Non-pigmented ciliary epithelial cell (primary cell): ENCODE measurements at regions not wholly inside any gene's neighbourhood (a gene's known extent, or its start where the extent isn't known, plus 50 kb on each side); places are given as distances from the start of the nearest gene placed in this dataset.

Source experiments
- DNase-seq: peaks from one replicate; pipeline ENCODE4 v3.0.0-alpha.2; 2010; ENCODE audit warnings: low read depth

DNA sequence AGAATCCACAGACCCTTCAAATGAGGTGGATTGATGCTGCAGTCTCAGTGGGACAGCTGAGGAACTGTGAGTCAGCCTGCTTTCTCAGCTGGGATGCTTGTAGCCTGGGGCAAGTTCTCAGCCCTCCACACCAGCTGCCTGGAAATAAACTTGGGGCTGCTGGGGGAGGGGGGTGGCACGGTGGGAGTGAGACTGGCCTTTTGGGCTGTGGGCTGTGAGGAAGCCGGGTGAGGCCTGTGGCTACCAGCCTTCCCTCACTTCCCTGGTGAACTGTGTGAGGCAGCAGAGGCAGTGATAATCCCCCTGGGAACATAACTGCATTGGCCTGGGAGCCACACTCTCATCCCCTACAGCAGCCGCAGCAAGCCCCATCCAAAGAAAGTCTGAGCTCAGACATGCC is 114.5 kb upstream of the GUCY1A1 start:
- DNase-seq, result no peak

DNA sequence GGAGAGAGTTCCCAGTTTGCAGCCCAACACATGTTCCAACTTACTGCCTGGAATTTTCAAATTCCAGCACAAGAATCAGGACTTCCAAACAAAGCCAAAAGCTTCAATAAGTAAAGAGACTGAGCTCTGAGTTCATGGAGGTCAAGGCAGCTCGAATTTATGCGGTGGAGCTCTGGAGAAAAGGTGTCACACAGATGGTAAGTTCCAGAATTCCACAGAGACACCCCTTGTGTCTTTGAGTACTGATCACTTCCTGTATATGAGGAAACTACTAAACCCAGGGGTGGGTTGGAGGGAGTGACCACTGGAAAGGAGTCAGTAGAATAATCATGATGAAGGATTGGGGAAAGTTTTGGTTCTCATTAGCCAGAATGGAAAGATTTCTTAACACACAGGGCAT is 118.5 kb upstream of the GUCY1A1 start:
- no peak for DNase-seq

DNA sequence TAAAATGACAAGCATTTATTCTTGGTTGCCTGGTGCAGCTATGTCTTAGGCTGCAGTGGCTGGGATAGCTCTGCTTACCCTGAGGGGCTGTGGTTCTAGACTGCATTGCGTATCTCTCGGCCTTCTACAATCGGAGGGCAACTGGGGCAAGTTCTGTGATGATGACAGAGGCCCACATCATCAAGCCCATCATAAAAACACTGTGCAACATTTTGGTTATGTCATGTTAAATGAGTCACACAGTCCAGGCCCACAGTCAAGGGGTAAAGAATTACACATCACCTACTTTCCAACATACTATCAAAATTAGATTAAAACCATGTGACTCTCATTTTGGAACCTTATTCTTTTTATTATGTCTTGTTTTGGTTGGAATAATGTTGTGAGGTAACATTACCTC is 120.2 kb upstream of the GUCY1A1 start:
- no peak for DNase-seq

DNA sequence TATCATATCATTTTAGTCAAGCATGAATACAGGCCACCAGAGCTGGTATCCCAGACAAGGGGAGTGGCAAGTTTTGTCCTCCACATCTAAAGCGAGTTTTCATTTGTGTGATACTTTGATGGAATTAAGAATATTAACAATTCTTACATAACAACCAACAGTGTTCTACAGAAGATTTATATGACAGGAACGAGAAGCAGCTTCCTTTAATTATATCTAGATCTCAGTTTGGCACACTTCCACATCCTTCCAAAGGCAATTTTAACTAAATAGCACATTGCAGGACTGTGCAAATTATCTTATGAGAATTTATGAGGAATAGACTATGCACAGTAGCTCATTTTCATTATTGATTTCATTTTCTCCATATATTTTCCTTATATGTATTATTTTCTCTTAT is 121.2 kb upstream of the GUCY1A1 start:
- no peak for DNase-seq

DNA sequence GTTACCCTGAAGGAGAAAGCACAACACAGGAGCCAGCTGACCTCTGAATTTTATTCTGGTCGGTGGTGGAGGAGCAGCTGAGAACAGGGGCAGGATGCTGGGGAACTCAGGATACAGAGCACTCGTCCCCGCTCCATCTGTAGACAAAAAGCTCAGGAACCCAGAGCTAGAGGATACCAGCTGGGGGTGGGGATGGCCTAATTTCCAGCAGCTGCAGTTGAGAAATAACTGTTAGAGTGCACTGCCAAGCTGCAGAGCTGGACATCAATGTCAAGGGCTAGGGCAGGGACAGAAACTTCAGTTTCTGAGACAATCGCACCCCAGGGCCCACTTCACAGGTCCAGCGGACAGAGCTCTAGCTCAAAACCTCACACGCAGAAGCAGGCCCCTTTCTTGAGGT is 122.1 kb upstream of the GUCY1A1 start:
- DNase-seq, result no peak

DNA sequence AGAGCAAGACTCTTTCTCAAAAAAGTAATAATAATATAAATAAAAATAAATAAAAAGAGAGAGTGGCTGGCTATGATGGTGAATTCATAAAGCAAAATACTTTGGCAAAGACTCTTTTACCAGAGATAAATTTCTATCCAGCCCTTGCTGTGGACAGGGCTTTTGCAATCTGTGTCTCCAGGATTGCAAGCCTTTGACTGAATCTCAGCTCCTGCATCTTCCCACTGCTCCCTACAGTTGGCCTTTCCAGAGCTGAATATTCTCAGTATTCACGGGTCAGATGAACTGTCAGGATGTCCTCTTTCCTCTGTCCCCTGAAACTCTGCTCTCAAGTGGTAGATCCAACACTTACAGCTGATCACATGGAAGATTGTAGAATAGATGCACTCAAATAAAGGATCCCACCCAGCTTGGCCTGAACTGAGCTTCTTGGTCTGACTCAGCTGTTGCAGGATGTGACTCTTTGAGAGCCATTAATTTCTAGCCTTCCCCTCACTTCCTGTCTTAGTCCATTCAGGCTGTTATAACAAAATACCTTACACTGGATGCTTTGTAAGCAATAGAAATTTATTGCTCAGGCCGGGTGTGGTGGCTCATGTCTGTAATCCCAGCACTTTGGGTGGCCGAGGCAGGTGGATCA is 123.4 kb upstream of the GUCY1A1 start:
- DNase-seq, result no peak

DNA sequence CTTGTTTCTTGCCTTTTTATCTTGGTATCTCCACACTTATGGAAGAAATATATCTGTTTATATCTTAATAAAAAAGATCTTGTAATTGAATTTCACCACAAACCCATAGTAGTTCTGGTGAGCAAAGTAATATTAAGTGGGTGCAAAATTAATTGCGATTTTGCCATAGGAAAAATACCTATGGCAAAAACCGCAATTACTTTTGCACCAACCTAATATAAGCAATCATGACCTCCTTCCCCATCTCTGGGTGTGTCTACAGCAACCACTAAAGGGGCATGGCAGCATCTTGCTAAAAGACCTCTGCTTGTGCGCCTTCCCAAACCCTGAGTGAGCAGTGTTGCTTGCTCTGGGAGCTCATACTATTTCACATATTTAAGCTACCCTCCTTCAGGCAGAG is 124.2 kb upstream of the GUCY1A1 start:
- DNase-seq, result no peak

DNA sequence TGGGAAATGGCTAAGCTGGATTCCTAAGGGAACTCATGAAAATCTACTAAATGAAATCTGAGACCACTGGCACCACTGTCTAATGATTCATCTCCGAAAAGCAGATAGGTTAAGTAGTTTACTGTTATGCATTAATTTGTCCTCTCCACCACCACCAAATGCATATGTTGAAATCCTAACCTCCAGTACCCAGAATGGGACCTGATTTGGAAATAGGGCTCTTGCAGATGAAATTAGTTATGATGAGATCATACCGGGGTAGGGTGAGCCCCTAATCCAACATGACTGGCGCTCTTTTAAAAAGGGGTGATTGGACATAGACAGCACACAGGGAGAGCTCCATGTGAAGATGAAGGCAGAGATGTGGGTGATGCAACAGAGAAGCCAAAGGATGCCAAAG is 124.9 kb upstream of the GUCY1A1 start:
- DNase-seq, result no peak

DNA sequence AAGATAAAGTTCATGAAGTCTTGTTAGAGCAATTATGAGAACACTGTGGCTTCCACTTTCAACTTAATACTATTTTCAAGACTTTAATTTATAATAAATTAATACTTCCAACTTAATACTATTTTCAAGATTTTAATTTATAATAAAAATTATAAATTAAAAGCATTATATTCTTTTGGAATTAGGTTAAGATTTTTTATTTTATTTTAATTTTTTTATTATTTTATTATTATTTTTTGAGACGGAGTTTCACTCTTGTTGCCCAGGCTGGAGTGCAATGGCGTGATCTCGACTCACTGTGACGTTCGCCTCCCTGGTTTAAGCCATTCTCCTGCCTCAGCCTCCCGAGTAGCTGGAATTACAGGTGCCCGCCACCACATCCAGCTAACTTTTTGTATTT is 126.0 kb upstream of the GUCY1A1 start:
- DNase-seq, result no peak

DNA sequence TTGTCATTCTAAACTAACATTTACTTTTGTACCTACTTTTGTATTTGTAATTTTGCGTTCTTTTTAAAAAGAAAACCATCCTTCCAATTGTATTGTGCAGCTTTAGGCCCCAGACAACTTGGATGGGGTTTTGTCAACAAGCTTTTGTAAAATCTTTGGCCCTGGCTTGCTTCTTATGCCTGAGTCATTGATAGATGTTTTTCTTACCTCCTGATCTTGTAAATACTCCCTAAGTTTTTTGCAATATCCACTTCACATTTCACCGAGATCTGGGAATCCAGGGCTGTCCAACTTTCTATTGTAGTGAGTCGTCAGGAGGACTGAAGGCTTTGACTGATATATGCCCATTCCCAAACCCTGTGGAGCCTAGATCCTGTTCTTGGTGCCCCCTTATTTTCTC is 126.9 kb upstream of the GUCY1A1 start:
- no peak for DNase-seq

DNA sequence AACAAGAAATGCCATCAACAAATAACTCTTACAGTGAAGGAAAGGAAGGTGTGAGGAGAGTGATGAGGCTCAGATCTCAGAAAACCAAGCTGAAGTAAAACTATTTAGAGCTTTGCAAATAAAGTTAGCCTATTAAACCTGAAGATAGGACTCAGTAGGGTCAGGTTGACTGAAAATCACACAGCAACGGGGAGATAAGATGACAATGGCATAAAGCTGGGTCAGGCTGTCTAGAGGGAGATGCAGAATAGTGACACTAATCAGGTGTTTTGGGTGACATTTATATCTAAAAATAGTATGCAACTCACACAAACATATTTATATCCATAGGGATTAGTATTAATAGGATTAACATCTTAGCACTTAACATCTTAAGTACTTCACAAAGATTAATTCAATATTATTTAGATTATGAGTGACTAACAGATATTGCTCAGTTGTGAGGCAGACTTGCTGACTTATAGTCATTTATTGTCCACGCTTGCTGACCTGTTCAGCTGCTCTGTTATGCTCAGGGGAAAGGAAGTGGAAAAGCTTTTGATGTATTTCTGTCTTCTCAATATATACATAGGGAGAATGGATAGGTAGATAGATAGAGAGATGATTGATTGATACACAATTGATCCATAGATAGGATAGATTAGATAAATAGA is 130.7 kb upstream of the GUCY1A1 start:
- DNase-seq, result no peak

DNA sequence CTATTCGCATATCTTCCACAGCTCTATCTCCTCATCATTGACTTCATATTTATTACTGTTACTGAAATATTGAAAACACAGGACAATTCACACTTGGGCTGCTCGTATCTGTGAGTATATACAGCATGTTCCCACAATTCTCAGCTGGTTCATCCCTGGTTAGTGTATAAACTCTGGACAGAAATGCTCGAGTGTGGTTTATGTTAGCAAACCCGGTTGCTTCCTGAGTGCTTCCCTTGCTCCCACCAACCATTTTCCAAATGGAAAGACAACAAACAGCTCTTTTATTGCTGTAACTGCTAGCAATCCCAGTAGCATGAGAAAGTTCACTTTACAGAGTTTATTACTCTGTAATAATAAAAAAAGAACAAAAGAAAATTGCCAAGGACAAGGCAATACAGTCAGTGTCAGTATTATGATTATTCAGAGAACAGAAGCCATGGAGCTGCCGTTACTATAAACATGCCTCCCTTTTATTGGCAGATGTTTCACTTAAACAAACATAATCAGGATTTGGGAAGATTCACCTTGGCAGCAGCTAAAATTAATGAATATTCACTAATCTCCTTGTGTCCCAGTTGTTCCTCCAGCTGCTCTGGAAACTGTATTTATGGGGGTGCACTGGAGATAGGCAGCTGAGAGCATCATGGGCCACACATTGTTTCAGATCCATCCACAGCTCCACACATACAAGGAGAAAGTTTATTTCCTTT is 134.1 kb upstream of the GUCY1A1 start:
- DNase-seq, result no peak

DNA sequence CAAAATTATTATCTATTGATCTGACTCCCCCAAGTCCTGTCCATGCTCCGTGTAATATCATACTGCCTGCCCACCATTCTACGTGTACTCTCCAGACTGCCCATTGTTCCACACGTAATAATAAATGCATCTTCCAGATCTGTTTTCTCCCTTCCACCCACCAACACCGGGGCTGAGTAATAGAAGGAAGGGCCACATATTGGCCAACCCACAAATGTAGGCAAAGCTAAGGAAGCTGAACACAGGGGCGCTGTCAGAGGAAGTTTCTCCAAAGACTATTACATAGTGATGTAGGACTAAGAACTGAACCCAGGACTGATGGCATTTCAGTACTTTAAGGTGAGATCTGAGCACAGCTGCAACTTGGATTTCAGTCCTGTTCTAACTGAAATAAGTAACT is 135.8 kb upstream of the GUCY1A1 start:
- DNase-seq, result no peak

DNA sequence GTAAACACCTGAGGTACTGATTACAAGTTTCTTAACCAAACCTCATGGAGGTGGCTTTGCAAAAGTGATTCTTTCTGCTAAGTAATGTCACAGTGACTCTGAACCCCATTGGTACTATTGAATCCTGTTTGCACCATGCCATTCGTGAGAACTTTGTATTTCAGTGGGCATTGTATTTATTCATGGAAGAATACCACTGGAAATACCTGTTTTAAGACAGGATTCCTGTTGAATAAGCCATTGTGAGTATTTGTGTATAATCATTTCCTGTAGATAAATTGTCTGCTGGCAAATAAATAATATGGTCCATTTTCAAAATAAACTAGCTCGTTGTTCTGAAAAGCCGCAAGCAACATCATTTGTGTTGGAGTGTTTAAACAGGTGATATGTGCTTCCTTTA is 136.4 kb upstream of the GUCY1A1 start:
- no peak for DNase-seq

DNA sequence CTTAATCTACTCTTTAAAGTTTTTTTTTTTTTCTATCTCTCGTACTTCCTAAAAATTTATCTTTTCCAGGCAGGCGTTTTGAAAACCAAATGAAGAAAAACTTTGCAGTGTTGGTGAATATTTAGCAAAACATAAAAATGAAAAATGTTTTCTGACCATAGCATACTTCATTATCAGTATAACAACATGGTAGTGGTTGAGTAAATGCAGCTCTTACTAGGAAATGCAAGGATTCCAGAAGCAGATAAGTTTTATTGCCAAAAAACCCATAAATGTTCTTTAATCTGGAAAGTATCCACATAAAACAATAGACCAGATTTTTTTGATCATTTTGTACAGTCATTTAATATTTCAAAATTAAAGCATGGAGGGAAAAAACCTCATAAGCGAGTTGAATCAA is 136.9 kb upstream of the GUCY1A1 start:
- DNase-seq, result no peak

DNA sequence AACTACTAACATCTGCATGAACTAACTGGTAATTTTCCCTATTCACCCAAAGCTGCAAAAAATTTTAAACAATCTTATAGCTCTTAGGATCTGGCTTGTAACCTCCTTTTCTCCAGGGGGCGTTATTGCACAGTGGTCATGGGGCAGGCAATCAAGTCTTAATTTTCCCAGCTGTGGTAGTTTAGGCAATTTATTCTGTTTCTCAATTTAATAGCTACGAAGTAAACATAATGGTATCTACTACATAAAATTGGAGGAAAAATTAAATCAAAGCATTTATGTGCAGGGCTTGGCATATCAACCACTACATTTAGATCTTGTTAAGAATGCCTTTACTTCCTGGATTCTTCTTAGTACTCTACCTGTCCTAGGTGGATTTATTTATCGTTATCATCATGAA is 137.4 kb upstream of the GUCY1A1 start:
- no peak for DNase-seq

DNA sequence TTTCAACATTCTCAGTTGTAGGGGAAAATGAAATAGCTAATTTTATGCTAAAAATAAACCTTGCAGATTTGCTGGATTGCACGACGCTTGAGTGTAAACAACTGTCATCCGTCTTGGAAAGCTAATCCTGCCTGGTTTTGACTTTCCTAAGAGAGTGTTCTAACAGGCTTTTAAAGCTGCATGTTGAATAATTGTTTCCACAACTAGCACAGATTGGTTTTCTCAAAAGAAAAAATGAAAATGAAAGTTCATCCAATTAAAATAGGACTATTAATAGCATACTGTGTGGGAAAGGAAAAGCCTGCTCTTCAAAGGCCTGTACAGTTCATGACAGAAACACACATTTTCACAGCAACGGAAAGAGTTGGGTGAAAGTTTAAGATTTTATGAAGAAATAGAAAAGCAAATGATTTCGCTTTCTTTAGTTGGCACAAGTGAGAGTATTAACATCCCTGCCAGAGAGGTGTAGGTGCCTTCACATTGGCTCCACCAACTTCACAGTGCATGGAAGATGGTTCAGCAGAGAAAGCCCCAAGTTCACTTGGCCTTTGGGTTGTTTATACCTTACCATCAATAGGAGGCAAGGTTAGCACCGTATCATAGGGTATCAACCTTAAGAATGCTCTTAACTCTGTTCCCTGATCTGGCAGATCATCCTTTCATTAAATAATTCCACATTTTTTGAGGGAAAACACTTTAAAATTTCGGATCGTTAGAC is 140.0 kb upstream of the GUCY1A1 start:
- DNase-seq, result no peak

DNA sequence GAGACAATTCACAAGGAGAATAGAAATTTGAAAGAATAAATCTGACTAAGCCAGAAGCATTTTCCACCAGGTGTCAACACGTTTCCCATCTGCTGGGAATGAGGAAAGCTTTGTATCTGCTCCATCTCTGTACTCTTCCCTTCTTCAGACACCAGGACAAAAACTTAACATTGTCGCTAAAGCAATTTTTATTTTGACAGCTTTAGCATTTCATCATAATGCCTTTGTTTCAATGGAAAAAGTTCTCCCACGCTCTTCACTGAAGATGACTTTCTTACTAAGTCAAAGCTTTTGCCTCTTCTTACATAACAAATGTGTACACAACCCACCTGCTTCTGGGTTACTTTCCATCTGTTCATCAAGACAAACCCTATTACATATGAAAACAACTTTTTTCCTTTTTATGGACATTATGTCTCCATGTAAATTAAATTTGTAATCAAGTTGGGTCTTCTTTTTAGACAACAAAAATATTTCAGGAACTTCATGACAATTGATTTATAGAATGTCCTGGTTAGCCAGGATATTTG is 141.7 kb upstream of the GUCY1A1 start:
- DNase-seq, result no peak

DNA sequence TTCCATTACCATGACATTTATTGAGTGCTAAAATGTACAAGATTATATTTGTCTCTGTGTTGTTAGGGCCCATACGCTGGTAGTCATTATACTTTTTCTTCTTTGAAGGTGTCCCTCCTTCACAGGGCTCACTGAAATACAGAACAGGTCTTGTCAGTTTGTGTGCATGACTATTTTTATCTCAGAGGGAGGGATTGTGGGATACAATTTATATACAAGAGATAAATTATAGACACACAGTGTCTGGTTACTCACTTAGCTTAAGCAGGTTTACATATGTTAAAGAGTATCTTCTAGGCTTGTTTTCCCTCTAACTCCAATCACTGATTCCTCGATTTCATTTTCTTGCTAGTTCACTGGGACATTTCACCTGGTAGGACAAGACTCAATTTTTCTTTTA is 143.3 kb upstream of the GUCY1A1 start:
- DNase-seq, result no peak

DNA sequence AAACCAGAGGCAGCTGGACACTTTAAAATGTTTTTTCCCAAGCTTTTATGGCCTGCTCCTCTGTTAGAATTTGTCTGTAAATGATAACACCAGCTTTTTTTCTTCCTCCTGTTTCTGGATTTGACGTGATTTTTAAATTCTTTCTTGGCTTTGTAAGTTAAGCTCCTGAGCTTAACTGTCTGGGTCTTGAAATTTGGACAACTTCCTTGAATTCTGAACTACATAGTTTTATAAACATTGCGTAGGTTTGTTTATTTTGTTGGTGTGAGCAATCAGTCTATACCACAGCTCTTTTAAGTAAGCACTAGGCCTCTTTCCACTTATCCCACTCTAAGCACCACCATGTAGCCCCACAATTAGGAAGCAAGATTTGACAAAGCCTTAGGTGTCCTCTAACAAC is 144.4 kb upstream of the GUCY1A1 start:
- DNase-seq, result no peak

DNA sequence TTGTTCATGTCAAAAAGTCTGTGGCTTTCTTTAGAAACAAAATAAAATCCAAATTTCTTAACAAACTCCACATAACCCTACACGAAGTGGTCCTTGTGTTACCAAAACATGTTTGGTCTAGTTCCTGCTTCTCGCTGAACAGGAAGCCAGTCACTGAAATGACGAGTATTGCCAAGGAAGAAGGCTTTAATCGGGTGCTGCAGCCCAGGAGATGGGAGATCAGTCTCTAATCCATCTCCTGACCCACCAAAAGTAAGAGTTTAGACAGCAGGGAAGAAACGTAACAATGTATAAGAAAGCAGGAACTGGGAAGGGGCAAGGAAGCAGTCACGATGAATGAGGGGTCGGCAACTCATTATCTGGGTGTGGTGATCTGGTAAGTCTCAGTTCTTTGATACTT is 144.6 kb upstream of the MAP9 start:
- no peak for DNase-seq

DNA sequence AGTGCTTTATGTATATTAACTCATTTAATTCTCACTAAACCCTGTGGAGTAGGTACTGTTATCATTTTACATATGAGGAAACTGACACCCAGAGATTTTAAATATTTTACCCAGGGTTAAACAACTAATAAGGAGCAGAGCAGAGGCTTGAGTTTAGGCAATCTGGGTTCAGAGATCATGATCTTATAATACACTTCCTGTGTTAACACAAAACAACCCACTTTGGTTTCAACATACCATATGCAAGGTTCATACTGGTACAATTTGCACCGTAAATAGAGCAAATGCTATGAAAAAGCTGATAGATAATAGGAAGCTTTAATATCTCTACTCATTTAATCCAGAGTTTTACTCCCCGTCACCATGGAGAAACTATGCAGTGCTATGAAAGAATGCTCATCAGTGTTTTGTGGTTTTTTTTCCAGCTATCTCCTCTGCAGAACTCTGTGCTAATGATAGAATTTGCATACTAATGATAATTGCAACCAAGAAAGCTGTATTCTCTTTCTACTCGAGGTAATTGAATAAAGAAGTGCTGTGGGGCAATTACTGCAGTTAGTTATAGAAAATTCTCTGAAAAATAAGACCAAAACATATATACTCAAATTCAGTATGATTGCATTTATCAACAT is 138.8 kb upstream of the MAP9 start:
- DNase-seq, result no peak
